WTC11 (cell line): ENCODE measurements at regions not wholly inside any gene's neighbourhood (a gene's known extent, or its start where the extent isn't known, plus 50 kb on each side); places are given as distances from the start of the nearest gene placed in this dataset.

ENCODE experiments used
- ATAC-seq: fragments of 200-7000 bp; cut with Tn5 transposase; 2 replicates; pipeline ENCODE4 v1.10.0; 2021; ENCODE audit warnings: mild to moderate bottlenecking, moderate library complexity
- CTCF ChIA-PET: fragments of 300-600 bp; sonication (Branson Sonifier 250); formaldehyde crosslinking; loops from one replicate; lab custom pipeline; 2021; ENCODE audit warnings: antibody characterized with exemption; lab: Charles Lee
- POLR2A ChIA-PET: fragments of 350-600 bp; sonication (Branson Sonifier 250); formaldehyde crosslinking; loops from one replicate; lab custom pipeline; 2021; ENCODE audit warnings: antibody characterized with exemption; lab: Charles Lee
- DNase-seq: peaks from one replicate; pipeline ENCODE4 v3.0.0; 2021; ENCODE audit warnings: low spot score
- H3K27ac Mint-ChIP-seq: 2 replicates; pipeline ENCODE4 v1.8.0; 2021; ENCODE audit warnings: mixed read lengths
- H3K27me3 Mint-ChIP-seq: 2 replicates; pipeline ENCODE4 v1.8.0; 2021; ENCODE audit warnings: low read depth, mild to moderate bottlenecking, moderate library complexity, mixed read lengths
- H3K36me3 Mint-ChIP-seq: 2 replicates; pipeline ENCODE4 v1.8.0; 2021; ENCODE audit warnings: mixed read lengths
- H3K4me1 Mint-ChIP-seq: 2 replicates; pipeline ENCODE4 v1.8.0; 2022; ENCODE audit warnings: mixed read lengths
- H3K4me3 Mint-ChIP-seq: 2 replicates; pipeline ENCODE4 v1.8.0; 2021; ENCODE audit warnings: mild to moderate bottlenecking, moderate library complexity, mixed read lengths
- H3K9me3 Mint-ChIP-seq: 2 replicates; pipeline ENCODE4 v1.8.0; 2021; ENCODE audit warnings: mixed read lengths
- CBFB ChIP-seq: sonication (generic); formaldehyde crosslinking; IDR thresholded peaks from 2 replicates; pipeline ENCODE4 v1.8.1; 2022; ENCODE audit warnings: mild to moderate bottlenecking, low read depth, missing genetic modification reagents
- CREM ChIP-seq: sonication (generic); formaldehyde crosslinking; IDR thresholded peaks from 2 replicates; pipeline ENCODE4 v1.8.1; 2022; ENCODE audit warnings: mild to moderate bottlenecking, missing genetic modification reagents, moderate library complexity
- EMX1 ChIP-seq: fragments of 250-450 bp; sonication (Bioruptor Pico); IDR thresholded peaks from 2 replicates; pipeline ENCODE4 v1.8.0; 2021; ENCODE audit warnings: mild to moderate bottlenecking
- FOXJ3 ChIP-seq: sonication (generic); formaldehyde crosslinking; IDR thresholded peaks from 2 replicates; pipeline ENCODE4 v1.9.0; 2021; ENCODE audit warnings: missing genetic modification reagents, mild to moderate bottlenecking, borderline replicate concordance
- FOXK1 ChIP-seq: sonication (generic); formaldehyde crosslinking; IDR thresholded peaks from 2 replicates; pipeline ENCODE4 v1.8.0; 2022; ENCODE audit warnings: mild to moderate bottlenecking, moderate library complexity, missing genetic modification reagents
- FOXP1 ChIP-seq: sonication (generic); formaldehyde crosslinking; IDR thresholded peaks from 2 replicates; pipeline ENCODE4 v1.8.0; 2022; ENCODE audit warnings: missing genetic modification reagents, mild to moderate bottlenecking, moderate library complexity, borderline replicate concordance
- MXD4 ChIP-seq: fragments of 250-450 bp; sonication (Bioruptor Pico); IDR thresholded peaks from 2 replicates; pipeline ENCODE4 v1.8.0; 2021; ENCODE audit warnings: mild to moderate bottlenecking, moderate library complexity, borderline replicate concordance
- NFATC4 ChIP-seq: fragments of 250-450 bp; sonication (Bioruptor Pico); IDR thresholded peaks from 2 replicates; pipeline ENCODE4 v1.9.0; 2021; ENCODE audit warnings: mild to moderate bottlenecking
- TCF7 ChIP-seq: sonication (generic); formaldehyde crosslinking; IDR thresholded peaks from 2 replicates; pipeline ENCODE4 v1.8.0; 2022; ENCODE audit warnings: mild to moderate bottlenecking, low read depth, missing genetic modification reagents, moderate library complexity
- TEAD1 ChIP-seq: sonication (generic); formaldehyde crosslinking; IDR thresholded peaks from 2 replicates; pipeline ENCODE4 v1.8.0; 2022; ENCODE audit warnings: mild to moderate bottlenecking, missing genetic modification reagents
- ZNF232 ChIP-seq: sonication (generic); formaldehyde crosslinking; IDR thresholded peaks from 2 replicates; pipeline ENCODE4 v1.8.0; 2022; ENCODE audit warnings: mild to moderate bottlenecking, missing genetic modification reagents
- TF ChIP-seq, protein P1 (sequence below): sonication (generic); formaldehyde crosslinking; IDR thresholded peaks from 2 replicates; pipeline ENCODE4 v1.8.0; 2023; ENCODE audit warnings: missing genetic modification reagents, mild to moderate bottlenecking, borderline replicate concordance
- TF ChIP-seq, protein P2 (sequence below): sonication (generic); formaldehyde crosslinking; IDR thresholded peaks from 2 replicates; pipeline ENCODE4 v1.8.0; 2023; ENCODE audit warnings: missing genetic modification reagents
- TF ChIP-seq, protein P3 (sequence below): sonication (generic); formaldehyde crosslinking; conservative IDR thresholded peaks from 2 replicates; pipeline ENCODE4 v1.8.1; 2022; ENCODE audit warnings: mild to moderate bottlenecking, missing genetic modification reagents
- TF ChIP-seq, protein P4 (sequence below): sonication (generic); formaldehyde crosslinking; IDR thresholded peaks from 2 replicates; pipeline ENCODE4 v1.8.1; 2022; ENCODE audit warnings: missing genetic modification reagents, borderline replicate concordance
- TF ChIP-seq, protein P5 (sequence below): sonication (generic); formaldehyde crosslinking; IDR thresholded peaks from 2 replicates; pipeline ENCODE4 v1.8.0; 2022; ENCODE audit warnings: mild to moderate bottlenecking, missing genetic modification reagents
- TF ChIP-seq, protein P6 (sequence below): sonication (generic); formaldehyde crosslinking; IDR thresholded peaks from 2 replicates; pipeline ENCODE4 v1.8.1; 2023; ENCODE audit warnings: mild to moderate bottlenecking, moderate library complexity, missing genetic modification reagents
- TF ChIP-seq, protein P7 (sequence below): sonication (generic); formaldehyde crosslinking; IDR thresholded peaks from 2 replicates; pipeline ENCODE4 v1.8.0; 2022; ENCODE audit warnings: mild to moderate bottlenecking, missing genetic modification reagents
- TF ChIP-seq, protein P8 (sequence below): sonication (generic); formaldehyde crosslinking; IDR thresholded peaks from 2 replicates; pipeline ENCODE4 v1.8.1; 2022; ENCODE audit warnings: mild to moderate bottlenecking, moderate library complexity, missing genetic modification reagents

DNA sequence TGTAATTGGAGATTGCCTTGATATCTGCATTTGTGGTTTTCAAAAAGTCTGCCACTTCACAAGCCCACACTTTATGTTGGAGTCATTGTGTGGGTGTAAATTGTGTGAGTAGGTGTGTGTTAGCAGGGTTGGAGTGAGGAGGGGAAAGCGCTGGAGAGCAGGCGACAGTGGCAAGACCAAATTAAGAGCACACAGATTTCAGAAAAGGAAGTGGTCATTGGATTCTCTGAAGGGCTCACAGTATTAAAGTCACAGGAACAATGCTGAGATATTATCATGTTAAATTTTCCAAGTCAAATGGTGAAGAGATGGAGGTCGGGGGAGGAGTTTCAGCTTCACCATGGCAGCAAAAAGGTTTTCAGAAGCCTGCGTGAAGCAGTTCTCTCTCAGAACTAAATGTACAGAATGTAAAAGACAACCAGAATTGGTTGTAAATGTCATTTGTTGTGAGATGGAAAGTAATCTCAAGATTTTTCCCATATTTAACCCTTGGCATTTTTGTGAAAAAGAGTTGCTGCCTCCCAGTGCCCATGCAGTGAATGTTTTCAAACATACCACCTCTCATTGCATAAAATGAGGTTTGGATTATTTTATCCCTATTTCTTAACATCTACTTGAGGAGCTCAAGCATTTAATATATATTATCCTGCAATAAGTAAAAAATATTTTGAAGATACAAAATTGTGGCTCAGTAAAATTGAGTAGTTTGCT, 265.9 kb downstream of the ZNF674 start:
- CTCF ChIA-PET, result no interaction called here
- H3K4me3 Mint-ChIP-seq, result peak overlapping the region; percentile 32
- no peak for DNase-seq

DNA sequence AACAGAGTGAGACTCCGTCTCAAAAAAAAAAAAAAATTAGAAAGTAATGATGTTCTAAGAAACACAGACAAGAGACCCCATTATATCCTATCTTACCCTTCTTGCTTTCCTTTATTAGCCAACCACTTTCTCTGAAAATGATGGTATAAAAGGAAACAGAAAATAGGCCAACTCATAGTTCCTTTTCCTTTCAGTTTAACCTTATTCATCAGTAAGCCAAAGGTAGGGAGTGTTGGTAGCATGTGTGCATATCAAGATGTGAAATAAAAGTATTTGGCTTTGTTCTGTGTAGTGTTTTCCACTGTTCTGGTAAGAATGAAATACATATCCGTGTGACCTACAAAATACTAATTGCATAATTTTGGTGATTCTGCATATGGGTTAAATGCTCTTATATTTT, 266.6 kb downstream of the ZNF674 start:
- DNase-seq (no peak), ATAC-seq (no peak)
- POLR2A ChIA-PET, result no interaction called here
- H3K4me1 Mint-ChIP-seq, result peaks cover 17% of the 10 kb centered on the region
- H3K36me3 Mint-ChIP-seq, result peaks cover 8% of the 10 kb centered on the region
- no peaks in the 10 kb centered on the region for H3K27me3 Mint-ChIP-seq
- TF ChIP-seq TCF7 (no peak), ZNF232 (no peak), FOXK1 (CRISPR knock-in tag) (no peak), CBFB (CRISPR knock-in tag) (no peak), FOXJ3 (CRISPR knock-in tag) (no peak), NFATC4 (CRISPR knock-in tag) (no peak), TEAD1 (CRISPR knock-in tag) (no peak), MXD4 (CRISPR knock-in tag) (no peak), EMX1 (no peak), CREM (no peak)
- TF ChIP-seq, protein P1, sequence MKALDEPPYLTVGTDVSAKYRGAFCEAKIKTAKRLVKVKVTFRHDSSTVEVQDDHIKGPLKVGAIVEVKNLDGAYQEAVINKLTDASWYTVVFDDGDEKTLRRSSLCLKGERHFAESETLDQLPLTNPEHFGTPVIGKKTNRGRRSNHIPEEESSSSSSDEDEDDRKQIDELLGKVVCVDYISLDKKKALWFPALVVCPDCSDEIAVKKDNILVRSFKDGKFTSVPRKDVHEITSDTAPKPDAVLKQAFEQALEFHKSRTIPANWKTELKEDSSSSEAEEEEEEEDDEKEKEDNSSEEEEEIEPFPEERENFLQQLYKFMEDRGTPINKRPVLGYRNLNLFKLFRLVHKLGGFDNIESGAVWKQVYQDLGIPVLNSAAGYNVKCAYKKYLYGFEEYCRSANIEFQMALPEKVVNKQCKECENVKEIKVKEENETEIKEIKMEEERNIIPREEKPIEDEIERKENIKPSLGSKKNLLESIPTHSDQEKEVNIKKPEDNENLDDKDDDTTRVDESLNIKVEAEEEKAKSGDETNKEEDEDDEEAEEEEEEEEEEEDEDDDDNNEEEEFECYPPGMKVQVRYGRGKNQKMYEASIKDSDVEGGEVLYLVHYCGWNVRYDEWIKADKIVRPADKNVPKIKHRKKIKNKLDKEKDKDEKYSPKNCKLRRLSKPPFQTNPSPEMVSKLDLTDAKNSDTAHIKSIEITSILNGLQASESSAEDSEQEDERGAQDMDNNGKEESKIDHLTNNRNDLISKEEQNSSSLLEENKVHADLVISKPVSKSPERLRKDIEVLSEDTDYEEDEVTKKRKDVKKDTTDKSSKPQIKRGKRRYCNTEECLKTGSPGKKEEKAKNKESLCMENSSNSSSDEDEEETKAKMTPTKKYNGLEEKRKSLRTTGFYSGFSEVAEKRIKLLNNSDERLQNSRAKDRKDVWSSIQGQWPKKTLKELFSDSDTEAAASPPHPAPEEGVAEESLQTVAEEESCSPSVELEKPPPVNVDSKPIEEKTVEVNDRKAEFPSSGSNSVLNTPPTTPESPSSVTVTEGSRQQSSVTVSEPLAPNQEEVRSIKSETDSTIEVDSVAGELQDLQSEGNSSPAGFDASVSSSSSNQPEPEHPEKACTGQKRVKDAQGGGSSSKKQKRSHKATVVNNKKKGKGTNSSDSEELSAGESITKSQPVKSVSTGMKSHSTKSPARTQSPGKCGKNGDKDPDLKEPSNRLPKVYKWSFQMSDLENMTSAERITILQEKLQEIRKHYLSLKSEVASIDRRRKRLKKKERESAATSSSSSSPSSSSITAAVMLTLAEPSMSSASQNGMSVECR (CRISPR knock-in tag), result no peak
- TF ChIP-seq, protein P2, sequence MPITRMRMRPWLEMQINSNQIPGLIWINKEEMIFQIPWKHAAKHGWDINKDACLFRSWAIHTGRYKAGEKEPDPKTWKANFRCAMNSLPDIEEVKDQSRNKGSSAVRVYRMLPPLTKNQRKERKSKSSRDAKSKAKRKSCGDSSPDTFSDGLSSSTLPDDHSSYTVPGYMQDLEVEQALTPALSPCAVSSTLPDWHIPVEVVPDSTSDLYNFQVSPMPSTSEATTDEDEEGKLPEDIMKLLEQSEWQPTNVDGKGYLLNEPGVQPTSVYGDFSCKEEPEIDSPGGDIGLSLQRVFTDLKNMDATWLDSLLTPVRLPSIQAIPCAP (CRISPR knock-in tag), result no peak
- TF ChIP-seq, protein P3, sequence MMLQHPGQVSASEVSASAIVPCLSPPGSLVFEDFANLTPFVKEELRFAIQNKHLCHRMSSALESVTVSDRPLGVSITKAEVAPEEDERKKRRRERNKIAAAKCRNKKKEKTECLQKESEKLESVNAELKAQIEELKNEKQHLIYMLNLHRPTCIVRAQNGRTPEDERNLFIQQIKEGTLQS (CRISPR knock-in tag), result no peak
- TF ChIP-seq, protein P4, sequence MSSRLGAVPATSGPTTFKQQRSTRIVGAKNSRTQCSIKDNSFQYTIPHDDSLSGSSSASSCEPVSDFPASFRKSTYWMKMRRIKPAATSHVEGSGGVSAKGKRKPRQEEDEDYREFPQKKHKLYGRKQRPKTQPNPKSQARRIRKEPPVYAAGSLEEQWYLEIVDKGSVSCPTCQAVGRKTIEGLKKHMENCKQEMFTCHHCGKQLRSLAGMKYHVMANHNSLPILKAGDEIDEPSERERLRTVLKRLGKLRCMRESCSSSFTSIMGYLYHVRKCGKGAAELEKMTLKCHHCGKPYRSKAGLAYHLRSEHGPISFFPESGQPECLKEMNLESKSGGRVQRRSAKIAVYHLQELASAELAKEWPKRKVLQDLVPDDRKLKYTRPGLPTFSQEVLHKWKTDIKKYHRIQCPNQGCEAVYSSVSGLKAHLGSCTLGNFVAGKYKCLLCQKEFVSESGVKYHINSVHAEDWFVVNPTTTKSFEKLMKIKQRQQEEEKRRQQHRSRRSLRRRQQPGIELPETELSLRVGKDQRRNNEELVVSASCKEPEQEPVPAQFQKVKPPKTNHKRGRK (CRISPR knock-in tag), result no peak
- TF ChIP-seq, protein P5, sequence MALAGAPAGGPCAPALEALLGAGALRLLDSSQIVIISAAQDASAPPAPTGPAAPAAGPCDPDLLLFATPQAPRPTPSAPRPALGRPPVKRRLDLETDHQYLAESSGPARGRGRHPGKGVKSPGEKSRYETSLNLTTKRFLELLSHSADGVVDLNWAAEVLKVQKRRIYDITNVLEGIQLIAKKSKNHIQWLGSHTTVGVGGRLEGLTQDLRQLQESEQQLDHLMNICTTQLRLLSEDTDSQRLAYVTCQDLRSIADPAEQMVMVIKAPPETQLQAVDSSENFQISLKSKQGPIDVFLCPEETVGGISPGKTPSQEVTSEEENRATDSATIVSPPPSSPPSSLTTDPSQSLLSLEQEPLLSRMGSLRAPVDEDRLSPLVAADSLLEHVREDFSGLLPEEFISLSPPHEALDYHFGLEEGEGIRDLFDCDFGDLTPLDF (CRISPR knock-in tag), result no peak
- TF ChIP-seq, protein P6, sequence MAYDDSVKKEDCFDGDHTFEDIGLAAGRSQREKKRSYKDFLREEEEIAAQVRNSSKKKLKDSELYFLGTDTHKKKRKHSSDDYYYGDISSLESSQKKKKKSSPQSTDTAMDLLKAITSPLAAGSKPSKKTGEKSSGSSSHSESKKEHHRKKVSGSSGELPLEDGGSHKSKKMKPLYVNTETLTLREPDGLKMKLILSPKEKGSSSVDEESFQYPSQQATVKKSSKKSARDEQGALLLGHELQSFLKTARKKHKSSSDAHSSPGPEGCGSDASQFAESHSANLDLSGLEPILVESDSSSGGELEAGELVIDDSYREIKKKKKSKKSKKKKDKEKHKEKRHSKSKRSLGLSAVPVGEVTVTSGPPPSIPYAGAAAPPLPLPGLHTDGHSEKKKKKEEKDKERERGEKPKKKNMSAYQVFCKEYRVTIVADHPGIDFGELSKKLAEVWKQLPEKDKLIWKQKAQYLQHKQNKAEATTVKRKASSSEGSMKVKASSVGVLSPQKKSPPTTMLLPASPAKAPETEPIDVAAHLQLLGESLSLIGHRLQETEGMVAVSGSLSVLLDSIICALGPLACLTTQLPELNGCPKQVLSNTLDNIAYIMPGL (CRISPR knock-in tag), result no peak
- TF ChIP-seq, protein P7, sequence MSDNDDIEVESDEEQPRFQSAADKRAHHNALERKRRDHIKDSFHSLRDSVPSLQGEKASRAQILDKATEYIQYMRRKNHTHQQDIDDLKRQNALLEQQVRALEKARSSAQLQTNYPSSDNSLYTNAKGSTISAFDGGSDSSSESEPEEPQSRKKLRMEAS (CRISPR knock-in tag), result no peak
- CTCF ChIA-PET, result no interaction called here
- H3K27ac Mint-ChIP-seq, result no peak overlapping the region
- H3K4me3 Mint-ChIP-seq, result 0 out of 2 replicates have a peak overlapping the region, but pooled peaks have one; percentile 32
- peaks cover 8% of the 10 kb centered on the region for H3K9me3 Mint-ChIP-seq

More for the DNA sequence above, 265.9 kb downstream of the ZNF674 start:
- Mint-ChIP-seq H3K27me3 (no peaks in the 10 kb centered on the region), H3K4me1 (peaks cover 17% of the 10 kb centered on the region), H3K27ac (peak overlapping the region; percentile 91), H3K9me3 (no peaks in the 10 kb centered on the region), H3K36me3 (no peaks in the 10 kb centered on the region)
- peak; percentile 41; the same call in 1 of the 2 replicates for ATAC-seq
- no peak for TF ChIP-seq FOXP1
- TF ChIP-seq, protein P8, sequence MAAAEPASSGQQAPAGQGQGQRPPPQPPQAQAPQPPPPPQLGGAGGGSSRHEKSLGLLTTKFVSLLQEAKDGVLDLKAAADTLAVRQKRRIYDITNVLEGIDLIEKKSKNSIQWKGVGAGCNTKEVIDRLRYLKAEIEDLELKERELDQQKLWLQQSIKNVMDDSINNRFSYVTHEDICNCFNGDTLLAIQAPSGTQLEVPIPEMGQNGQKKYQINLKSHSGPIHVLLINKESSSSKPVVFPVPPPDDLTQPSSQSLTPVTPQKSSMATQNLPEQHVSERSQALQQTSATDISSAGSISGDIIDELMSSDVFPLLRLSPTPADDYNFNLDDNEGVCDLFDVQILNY (CRISPR knock-in tag), result no peak
- POLR2A ChIA-PET, result no interaction called here
